A673 (cell line): ENCODE measurements at regions not wholly inside any gene's neighbourhood (a gene's known extent, or its start where the extent isn't known, plus 50 kb on each side); places are given as distances from the start of the nearest gene placed in this dataset.

Source experiments
- CTCF ChIP-seq: fragments of 300-800, 200-600 bp; sonication (generic); conservative IDR thresholded peaks from 2 replicates; pipeline ENCODE4 v1.5.1; 2017; ENCODE audit warnings: low read depth, mild to moderate bottlenecking, antibody characterized with exemption, low read length, moderate library complexity, mixed read lengths
- EZH2 ChIP-seq: fragments of 200-600 bp; sonication (generic); IDR thresholded peaks from 2 replicates; pipeline ENCODE4 v1.6.1; 2017; ENCODE audit warnings: borderline replicate concordance, low read depth, mild to moderate bottlenecking, mixed read lengths, antibody characterized with exemption, low read length; ENCODE audit not compliant: poor library complexity, severe bottlenecking

GRCh38 chr2:116877274-116877673, 937.2 kb upstream of the DDX18 start:
- TF ChIP-seq CTCF, result no peak
- TF ChIP-seq EZH2, result no peak
